HG02623 (cell line): ENCODE measurements at regions not wholly inside any gene's neighbourhood (a gene's known extent, or its start where the extent isn't known, plus 50 kb on each side); places are given as distances from the start of the nearest gene placed in this dataset.

ENCODE experiments used
- ATAC-seq: cut with Tn5 transposase; IDR thresholded peaks from one replicate; pipeline ENCODE4 v1.9.1; 2021; ENCODE audit warnings: moderate library complexity; ENCODE audit not compliant: unreplicated experiment

DNA sequence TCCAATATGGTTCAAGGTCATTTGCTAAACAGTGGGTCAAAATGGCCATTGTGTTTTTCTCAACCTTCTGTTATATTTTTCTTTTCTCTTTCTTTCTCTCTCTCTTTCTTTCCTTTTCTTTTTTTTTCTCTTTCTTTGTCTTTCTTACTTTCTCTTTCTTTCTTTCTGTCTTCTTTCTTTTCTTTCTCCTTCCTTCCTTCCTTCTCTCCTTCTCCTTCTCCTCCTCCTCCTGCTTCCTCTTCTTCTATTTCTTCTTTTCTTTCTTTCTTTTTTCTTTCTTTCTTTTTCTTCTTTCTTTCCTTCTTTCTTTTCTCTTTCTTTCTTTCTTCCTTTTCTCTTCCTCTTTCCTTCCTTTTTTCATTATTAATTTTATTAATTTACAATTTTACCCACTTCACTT is 619.5 kb downstream of the IRX1 start:
- ATAC-seq = no peak

DNA sequence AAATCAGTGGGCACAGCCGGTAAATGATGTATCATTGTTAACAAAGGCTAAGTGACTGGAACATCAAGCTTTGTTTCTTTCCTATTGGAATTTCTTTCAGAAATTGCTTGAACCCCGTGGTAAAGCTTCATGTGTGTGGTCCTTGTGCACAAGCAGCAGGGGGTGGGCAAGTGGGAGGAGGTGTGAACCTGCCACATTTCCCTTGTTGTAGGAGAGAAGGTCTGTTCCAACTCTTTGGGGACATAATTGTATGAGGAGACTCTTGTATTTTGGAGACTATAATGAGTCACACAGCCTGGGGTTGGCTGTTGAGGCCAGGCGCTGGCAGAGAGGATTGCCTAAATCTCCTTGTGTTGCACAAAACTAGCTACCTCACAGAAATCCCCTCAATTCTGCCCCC is 620.5 kb downstream of the IRX1 start:
- ATAC-seq = no peak

DNA sequence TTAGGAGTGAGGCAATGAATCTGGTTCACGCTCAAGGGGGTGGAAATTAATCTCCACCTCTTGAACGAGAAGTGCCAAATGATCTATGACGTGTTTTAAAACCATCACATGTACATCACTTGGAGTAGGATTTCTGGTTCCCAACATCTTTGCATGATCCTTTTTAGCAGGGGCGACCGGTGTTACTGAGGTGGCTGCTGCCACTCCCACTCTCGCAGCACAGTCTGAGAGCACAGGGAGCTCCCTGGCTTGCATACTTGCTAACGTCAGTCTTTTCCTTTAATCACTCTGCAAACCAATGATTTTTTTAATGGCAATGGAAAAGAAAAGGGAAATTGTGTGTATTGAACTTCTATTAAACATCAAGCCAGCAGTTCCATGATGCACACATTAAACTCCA is 624.4 kb downstream of the IRX1 start:
- ATAC-seq = no peak

DNA sequence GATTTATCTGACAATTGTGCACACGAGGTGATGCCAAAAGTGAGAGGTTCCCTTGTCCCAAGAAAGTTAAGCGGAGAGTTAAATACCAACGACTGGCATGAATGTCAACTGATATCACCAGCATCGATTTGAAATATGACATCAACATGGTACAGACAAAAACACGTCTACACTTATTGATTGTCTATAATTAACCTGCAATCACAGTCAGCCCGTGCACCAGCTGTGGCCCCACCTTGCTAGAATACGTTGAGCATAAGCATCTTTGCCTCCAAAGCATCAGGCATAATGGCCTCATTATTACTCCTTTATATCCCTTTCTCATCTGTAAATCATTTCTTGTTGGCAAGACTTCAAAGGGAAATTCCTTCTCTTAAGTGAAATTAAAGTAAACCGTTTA is 625.4 kb downstream of the IRX1 start:
- ATAC-seq = no peak

DNA sequence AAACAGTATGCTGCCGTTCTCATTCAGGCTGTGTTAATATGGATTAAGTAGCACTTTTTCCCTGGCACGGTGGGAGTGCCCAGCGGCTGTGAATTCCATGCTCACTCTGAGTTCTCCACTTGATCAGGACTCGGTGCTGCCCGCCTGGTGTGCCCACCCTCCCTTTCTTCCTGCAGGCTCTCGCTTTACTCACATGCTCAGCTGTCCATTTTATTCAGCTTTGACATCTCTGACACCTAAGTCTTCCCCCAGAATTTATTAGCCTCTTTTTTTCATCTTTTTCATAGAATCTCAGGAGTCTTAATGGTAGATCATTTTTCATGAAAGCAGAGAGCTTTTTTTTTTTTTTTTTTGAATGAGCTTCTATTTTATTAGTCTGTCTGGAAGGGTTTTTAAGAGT is 626.5 kb downstream of the IRX1 start:
- ATAC-seq = no peak

DNA sequence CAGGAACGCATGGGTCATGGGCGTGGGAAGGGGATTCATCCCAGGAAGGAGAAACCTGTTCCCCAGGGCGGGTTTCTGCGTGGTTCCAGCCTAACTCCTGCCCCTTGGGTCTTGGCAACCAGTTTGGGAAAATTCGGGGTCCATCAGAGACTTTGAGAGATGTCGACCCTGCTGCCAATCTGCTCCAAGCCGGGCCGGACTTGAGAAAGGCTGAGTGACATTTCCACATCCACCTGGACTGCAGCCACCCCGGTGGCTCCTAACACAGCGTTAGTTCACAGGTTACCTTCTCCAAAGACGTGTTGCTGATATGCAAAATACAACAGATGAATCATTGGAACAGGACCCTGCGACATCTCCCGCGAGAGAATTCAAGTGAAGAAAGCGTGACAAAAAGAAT is 627.2 kb downstream of the IRX1 start:
- no peak for ATAC-seq

DNA sequence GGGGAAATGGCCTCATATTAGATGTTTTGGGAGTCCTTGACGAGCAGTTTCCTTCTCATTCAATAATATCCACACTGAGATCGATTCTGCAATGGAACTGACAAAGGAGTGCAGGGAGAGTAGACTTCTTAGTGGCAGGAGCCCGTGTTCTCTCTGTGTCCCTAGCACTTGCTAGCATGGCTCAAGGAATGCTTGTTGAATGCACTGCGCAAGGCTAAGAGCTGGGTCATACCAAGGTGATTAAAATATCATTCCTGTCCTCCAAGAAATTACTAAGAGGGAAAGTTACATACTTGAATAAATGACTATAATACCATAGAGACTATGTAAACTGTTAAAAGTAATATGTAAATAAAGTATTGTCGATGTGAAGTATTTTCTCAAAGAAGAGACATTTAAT is 630.1 kb downstream of the IRX1 start:
- no peak for ATAC-seq

DNA sequence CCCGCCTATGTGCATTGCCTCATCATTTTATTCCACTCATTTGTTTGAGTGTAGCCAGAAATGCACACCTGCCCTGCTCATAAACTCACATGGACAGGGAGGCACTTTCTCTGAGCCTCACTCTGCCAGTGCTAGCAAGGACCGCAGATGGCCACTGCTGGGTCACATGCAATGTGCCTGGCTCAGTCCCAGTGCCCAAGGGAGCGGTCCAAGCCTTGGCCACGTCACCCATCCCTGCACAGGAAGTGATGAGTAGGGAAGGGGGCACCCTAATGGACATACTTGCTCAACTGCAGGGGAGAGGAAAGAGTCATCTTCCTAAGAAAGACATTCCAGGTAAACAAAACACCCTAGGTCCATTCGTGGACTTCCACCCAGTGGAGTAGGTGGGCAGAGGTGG is 630.9 kb downstream of the IRX1 start:
- ATAC-seq = no peak

DNA sequence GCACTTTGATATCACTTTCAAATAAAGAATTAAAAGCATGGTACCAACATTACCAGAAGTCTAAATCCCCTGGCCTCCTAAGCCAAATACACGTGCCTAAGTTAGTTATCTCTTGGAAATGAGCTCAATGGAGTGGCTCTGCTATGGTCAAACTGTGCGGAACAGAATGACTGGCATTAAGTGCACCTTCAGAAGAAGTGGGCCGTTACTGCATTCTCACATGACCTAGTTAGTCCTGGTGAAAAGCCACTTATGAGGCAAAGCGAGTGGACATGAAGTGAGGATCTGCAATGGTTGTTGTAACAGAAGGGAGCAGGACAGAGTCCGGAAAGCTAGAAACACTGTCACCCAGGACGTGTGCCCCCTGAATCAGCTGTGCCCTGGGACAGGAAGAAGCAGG is 633.1 kb downstream of the IRX1 start:
- no peak for ATAC-seq

DNA sequence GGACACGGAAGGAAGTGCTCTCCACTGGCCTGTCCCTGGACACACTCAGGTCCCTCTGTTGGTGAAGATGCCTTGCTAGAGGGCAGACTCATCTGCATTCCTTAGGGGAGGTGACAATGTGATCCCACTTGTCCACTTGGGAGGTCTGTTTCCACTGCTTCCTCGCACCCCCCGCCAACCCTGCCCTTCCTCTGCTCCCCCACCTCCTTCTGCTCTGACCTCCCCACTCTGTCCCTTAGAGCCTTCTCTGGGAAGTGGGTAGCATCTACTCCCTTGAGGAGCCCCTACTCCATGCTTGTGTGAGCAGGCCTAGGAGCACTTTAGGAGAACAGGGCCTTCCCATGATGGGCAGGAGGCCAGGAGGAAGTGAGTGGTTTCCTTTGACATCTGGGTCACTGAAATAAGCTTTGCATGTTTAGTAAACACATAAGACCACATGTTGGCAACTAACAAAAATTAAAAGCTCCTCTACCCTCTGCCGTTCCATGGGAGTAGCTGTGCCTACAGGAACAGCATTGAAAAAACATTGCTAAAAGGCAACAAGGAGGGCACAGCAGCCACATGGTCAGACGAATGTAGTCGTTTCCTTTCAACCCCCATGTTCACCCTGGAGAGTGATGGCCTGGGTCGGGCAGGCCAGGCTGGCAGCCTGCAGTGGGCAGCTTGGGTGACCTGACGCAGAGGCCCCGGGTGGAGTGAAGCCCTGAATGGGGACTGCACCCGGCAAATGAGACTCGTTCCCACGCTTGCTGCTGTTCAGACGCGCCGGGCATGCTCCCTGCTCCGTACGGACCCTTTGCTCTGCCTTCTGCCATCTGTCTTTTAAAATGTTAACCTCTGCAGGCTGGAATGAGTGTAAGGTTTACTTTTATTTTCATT is 634.0 kb downstream of the IRX1 start:
- ATAC-seq = no peak

DNA sequence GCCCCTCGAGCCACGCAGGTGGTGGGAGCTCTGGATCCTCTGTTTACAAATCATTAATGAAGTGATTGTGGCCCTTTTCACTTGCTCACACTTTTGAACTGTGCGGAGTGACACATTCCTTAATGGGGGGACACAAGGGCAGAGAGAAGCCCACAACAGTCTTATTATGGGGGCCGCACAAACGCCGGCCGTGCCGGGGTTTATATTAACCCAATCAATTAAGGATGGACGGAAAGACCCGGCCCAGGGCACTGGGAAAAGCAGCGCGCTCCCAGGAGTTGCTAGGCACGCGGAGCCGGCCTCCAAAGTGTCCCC is 634.8 kb downstream of the IRX1 start:
- no peak for ATAC-seq

DNA sequence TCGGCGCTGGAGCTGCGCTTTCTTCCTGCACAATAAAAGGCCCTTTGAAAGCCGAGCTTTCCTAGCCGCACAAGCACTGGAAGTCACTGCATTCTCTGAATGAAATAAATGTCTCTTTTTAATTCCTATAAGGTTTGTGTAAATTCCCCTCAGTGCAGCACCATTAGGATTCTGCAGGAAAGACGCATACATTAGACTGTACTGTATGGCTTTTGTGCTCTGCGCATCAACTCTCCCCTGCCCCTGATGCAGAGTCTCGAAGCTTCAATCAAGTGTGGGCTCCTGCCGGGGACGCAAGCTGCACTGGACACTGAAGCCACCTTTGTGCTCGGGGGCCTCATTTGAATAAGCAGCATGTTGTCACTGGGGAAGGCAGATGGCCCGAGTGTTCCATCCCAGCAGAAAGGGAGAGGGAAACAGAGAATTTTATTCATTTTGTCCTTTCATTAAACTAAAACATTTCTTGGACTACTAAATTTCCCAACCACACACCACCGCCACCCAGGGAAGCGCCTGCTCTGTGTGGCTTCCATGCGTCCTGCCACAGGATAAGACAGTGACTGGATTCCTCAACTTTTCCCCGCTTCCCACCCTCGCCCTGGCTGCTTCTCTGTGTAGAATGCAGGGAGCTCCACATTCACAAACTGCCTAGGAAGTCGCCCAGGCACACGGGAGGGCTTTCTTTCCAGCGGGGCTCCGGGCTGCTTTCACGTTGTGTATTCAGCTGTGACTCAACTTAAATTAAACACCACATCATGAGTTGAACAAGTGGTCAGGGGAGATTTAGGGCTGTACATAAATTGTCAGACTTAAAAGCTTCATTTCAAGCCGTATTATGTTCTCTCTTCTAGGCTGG is 635.4 kb downstream of the IRX1 start:
- ATAC-seq = no peak

DNA sequence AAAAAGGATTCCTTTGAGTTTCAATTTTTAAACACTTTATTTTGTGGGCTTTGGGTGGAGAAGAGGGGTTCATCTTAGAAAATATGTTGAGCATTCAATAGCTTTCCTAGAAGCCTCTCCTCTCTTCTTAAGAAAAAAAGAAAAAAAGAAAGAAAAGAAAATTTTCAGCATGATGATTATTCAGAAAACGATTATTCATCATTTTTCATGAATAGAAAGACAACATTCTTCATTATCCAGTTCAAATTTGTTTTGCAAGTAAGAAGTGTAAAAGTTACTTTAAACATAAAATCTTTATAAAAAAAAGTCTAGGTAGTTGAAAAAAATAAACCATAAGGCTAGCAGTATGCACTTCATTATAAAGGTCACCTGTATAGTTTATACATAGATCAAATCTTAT is 636.5 kb downstream of the IRX1 start:
- ATAC-seq = no peak

DNA sequence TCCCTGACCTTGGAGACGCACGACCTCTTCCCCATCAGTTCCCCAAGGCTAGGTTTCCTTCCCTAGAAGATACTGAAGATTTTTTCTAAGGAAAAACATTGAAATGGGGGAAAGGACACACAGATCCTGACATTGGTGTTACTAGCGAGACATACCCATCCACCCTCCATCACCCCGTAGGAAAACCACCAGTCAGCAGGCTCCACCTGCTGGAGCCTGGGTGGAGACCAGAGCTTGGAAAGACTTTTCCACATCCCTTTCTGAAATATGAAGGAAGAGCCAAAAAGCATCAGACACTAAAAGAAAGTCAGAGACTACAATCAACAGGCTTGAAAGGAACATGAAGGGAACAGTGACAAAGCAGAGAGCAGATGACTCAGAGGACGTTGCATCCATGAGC is 638.0 kb downstream of the IRX1 start:
- no peak for ATAC-seq

DNA sequence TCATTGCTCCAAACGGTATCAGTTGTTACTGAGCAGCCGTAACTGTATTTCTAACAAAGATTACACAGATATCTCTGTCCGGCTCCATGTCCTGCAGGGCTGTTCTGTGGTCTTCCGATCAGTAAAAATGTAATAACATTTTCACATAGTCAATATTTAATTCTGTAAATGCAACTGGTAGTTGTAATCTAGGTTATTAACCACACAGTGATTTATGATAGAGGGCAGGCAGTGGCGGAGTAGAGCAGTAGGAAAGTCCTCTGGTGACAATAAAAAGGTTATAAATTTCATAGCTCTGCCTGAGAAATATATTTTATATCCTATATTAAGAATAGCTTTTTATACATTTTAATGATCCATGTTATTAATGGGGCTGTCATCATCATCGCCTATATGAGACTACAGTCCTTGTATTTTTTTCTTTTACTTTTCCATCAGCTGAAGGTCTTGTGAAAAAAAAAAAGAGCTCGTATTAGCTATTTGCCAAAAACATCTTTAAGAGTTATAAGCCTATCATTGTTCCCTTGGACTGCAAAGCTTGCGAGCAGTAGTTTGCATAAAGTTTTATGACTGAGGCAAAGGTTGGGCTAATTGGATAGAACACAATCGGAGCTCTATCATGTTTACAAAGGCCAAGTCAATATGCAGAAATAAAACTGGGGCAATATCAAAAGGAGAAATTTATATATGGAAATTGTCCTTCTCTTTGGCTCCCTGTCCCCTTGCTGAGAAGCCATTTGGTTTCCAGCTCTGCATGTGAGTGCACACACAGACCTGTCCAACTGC is 648.0 kb downstream of the IRX1 start:
- ATAC-seq = no peak

DNA sequence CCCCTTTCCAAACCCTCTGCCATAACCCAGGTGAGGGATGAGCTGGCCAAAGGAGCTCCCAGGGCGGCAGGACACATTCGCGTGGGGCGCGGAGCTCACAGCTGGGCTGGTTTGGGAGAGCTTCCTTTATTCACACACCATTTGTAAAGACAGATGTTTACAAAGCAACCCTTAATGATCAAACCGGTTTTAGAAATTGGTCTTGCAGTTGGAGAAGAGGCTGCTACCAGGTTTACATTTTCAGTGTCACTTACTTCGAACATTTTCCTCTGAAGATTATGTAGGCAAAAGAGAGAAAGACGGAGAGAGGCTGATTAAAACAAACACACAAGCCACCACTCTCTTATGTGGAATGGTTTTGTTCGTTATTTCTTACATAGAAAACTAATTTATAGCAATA is 648.7 kb downstream of the IRX1 start:
- ATAC-seq = no peak

DNA sequence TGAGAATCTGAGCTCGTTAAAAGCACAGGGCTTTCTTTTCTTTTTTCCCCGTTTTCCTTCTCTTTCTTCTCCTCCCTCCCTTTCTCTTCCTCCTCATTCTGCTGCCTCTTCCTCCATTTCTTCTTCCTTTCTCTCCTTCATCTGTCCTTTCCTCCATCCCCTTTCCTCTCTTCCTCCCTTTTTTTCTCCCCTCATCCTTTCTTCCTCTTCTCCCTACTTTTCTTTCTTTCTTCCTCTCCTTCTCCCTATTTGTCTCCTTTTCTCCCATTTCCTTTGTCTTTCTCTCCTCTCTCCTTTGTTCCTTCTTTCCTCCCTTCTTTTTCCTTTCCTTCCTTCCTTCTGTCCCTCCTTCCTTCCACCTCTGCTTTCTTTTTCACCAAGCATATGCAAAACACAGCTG is 649.4 kb downstream of the IRX1 start:
- no peak for ATAC-seq

DNA sequence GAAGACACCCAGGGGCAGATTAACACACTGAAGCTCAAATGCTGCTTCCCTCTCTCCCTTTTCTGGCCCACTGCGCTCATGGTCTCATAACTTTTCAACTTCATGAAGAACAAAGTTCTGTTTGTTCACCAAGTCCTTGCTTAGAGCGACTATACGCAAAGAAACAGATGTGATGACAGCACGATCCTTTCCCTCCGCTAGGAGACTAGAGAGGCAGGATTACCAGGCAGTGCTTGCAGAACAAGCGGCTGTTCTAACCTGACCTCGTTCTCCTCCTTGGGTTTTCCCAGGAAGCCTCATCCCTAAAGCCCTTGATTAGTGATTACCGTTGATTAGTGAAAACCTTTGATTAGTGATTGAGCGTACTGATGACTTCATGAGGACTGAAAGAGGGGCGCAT is 649.9 kb downstream of the IRX1 start:
- no peak for ATAC-seq

DNA sequence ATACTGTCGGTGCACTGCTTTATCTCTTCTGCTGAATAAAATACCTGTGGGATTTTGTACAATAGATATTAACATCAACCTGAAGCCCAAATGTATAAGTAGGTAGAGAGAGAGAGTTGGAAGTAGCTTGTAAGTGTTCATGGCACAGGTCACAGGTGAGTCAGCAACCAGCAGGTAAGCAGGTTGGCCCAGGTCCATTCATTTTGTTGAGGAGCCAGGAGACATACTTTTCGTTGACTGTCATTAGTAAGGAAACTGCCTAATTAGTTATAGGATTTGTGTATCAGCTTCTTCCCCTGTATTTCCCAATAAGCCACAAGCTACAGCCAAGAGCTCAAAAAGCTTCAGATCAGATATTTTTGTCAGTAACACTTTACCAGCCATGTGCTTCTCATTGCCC is 650.8 kb downstream of the IRX1 start:
- no peak for ATAC-seq

DNA sequence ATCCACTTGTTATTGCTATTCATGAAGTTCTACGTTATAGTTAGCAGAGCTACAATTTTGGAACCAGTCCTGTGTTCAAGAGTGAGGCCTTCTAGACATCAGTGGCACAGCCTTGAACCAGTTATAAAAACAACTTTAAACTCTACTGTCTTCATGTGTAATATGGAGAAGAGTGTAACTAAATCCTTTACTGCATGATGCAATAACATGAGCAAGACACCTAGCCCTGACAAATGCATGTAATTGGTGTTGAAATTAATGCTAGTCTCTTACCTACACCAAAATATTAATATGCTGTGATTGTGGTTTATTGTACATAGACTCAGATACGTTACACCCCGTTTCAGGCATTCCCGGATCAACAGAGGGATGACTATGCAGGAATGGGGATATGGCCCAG is 654.6 kb downstream of the IRX1 start:
- ATAC-seq = no peak

DNA sequence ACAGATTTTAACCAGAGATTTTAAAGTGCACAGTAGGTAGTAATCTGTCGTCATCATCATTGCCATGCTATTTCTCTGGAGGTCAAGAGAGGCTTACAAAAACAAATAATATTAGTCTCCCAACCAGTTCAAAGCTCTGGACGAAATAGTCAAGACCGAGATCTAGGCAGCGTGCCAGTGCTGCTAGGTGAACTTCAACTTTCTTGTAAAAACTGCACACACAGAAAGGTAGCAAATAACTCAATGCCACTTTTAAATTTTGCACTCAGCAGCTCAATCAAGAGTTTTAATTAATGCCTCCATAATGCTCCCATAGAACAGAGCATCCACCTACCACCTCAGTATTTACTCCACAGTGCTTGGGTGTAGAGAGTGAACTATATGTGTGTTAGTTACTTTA is 656.8 kb downstream of the IRX1 start:
- ATAC-seq = no peak

DNA sequence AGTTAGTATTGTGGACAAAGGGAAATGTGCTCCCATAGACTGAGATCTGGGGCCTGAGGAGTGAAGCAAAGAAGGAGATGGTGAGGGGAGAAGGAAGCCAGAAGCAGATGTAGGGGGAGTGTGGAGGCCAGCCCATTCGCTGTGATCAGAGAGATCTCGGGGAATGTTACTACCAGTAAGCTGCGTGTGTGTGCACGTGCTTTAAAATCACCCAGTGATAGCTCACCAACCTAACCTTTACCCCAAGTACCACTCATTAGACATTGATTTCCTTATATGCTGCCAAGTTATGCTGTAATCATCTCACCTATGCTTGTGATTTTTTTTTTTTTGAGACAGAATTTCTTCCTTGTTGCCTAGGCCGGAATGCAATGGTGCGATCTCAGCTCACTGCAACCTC is 659.1 kb downstream of the IRX1 start:
- no peak for ATAC-seq
